AG04450 (cell line): ENCODE measurements at regions not wholly inside any gene's neighbourhood (a gene's known extent, or its start where the extent isn't known, plus 50 kb on each side); places are given as distances from the start of the nearest gene placed in this dataset.
A peak's percentile ranks its signal among the peaks of the same experiment; 100 is the strongest.
"Not testable (repeated sequence)": the region's sequence is repeated elsewhere in the genome, so short reads cannot be mapped to it uniquely, and the experiment has no call there.

Source experiments
- CTCF ChIA-PET: fragments of 300-600, 350-600 bp; formaldehyde crosslinking; extraction: SDS; loops from one replicate; lab custom pipeline; 2022; ENCODE audit warnings: antibody characterized with exemption, inconsistent platforms; lab: Charles Lee
- POLR2A ChIA-PET: fragments of 350-600 bp; formaldehyde crosslinking; extraction: SDS; loops from one replicate; lab custom pipeline; 2021; ENCODE audit warnings: antibody characterized with exemption, inconsistent platforms; lab: Yijun Ruan, JAX
- DNase-seq: peaks from one replicate; pipeline ENCODE4 v3.0.0-alpha.2; 2011; ENCODE audit warnings: low read depth, low spot score
- H3K27ac ChIP-seq: one replicate; pipeline ENCODE4 v1.5.1; 2012; ENCODE audit warnings: low read depth, low read length, control low read depth
- H3K27me3 ChIP-seq: one replicate; pipeline ENCODE4 v1.6.0; 2012; ENCODE audit warnings: low read length; ENCODE audit not compliant: control insufficient read depth, insufficient read depth
- H3K4me3 ChIP-seq: 2 replicates; pipeline ENCODE4 v1.5.1; 2011; ENCODE audit warnings: mild to moderate bottlenecking, low read depth, low read length, control low read depth
- H3K9me3 ChIP-seq: 2 replicates; pipeline ENCODE4 v1.5.1; 2012; ENCODE audit warnings: low read length; ENCODE audit not compliant: control insufficient read depth, insufficient read depth
- TF ChIP-seq, protein P1 (sequence below): IDR thresholded peaks from 2 replicates; pipeline ENCODE4 v1.5.1; 2011; ENCODE audit warnings: low read depth, low read length, control low read depth, inconsistent platforms

GRCh38 chr16:29192329-29193247 lies 207.7 kb downstream of the LAT start:
- Histone ChIP-seq H3K4me3 (no peak overlapping the region), H3K9me3 (no peaks in the 10 kb centered on the region), H3K27ac (no peak overlapping the region), H3K27me3 (no peaks in the 10 kb centered on the region)
- TF ChIP-seq, protein P1, sequence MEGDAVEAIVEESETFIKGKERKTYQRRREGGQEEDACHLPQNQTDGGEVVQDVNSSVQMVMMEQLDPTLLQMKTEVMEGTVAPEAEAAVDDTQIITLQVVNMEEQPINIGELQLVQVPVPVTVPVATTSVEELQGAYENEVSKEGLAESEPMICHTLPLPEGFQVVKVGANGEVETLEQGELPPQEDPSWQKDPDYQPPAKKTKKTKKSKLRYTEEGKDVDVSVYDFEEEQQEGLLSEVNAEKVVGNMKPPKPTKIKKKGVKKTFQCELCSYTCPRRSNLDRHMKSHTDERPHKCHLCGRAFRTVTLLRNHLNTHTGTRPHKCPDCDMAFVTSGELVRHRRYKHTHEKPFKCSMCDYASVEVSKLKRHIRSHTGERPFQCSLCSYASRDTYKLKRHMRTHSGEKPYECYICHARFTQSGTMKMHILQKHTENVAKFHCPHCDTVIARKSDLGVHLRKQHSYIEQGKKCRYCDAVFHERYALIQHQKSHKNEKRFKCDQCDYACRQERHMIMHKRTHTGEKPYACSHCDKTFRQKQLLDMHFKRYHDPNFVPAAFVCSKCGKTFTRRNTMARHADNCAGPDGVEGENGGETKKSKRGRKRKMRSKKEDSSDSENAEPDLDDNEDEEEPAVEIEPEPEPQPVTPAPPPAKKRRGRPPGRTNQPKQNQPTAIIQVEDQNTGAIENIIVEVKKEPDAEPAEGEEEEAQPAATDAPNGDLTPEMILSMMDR = 0 out of 2 replicates have a peak, but pooled peaks have one; percentile 10
- POLR2A ChIA-PET = no interaction called here
- no peak for DNase-seq
- CTCF ChIA-PET = no interaction called here

- DNase-seq, H3K27me3 ChIP-seq, CTCF ChIA-PET, POLR2A ChIA-PET, H3K4me3 ChIP-seq, H3K27ac ChIP-seq, H3K9me3 ChIP-seq: not testable (repeated sequence)
These were observed 206.9 kb downstream of the LAT start for GRCh38 chr16:29191636-29192180.

DNA sequence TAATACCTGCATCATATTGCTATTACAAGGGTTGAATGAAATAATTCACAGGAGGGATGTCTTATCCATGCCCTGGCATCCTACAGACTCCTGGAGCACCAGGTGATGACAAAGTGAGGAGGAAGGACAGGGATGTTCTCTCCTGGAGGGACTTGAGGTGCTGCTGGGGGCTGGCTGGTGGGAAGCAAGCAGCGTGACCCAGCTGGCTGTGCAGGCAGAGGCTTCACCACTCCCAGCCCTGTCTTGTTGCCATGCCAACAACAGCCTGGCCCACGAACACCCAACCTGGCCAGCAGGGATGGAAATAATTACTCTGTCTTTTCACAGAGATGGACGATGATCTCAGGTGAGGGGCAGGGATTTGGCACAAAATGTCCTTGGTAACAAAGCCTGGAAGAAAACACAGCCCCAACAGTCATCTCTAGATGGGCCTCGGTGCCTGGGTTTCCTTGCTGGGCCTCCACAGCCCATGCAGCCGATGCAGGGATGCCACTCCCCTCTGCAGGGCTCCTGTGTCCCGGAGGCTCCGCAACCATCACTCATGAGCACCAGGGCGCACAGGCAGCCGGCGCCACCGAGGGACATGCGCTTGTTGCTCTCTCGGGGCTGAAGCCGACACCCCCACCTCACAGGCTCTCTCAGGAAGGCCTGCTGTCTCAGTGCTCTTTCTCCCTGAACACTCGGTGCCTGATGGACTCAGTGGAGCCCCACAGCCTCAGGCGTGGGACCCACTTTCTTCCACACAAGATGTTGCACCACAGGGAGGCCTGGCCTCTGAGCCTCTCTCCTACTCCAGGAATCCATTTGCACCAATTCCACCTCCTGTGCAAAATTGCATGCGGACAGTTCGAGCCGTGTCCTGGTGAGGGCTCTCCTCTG lies 205.9 kb downstream of the LAT start:
- H3K27ac ChIP-seq, H3K9me3 ChIP-seq, H3K4me3 ChIP-seq, DNase-seq, POLR2A ChIA-PET, CTCF ChIA-PET, H3K27me3 ChIP-seq: not testable (repeated sequence)

DNA sequence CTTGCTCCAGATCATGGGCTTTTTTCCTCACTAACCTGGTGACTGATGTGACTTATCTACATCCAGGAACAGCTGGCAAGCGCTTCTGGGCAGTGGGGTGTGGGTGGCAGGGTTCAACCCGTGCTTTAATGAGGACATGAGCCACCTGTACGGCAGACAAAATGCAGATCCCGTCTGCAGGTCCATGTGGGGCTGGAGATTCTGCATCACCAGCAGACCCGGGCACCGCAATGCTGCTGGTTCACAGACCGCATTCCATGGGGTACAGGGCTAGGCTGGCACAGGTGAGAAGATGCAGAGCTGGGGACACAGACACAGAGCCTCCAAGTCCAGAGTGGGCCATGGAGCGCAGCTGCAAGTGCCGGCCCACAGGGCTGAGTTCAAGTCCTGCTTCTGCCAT lies 204.0 kb downstream of the LAT start:
- H3K27me3 ChIP-seq, H3K9me3 ChIP-seq, CTCF ChIA-PET, H3K27ac ChIP-seq, H3K4me3 ChIP-seq, DNase-seq, POLR2A ChIA-PET: not testable (repeated sequence)

- H3K27me3 ChIP-seq, H3K4me3 ChIP-seq, DNase-seq, H3K27ac ChIP-seq, H3K9me3 ChIP-seq, POLR2A ChIA-PET, CTCF ChIA-PET: not testable (repeated sequence)
These were observed 201.7 kb downstream of the LAT start for GRCh38 chr16:29186306-29187220.

DNA sequence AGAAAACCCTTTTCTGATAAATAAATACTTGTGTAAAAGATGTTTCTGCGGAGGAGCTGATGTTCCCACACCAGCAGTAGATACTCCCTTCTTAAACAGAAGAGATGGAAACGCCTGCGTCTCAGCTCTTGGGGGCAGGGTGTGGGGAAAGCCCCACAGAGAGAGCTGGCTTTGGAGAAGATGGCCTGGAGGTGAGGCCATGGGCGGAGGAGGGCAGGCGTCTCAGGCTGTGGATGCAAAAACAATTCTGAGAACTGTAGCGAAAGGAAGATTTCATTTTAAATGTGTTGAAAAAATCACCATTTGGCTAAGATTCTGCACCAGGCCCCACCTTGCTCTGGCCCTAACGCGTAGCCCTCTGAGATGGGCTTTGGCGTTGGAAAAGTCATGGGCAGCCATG lies 201.0 kb downstream of the LAT start:
- H3K27me3 ChIP-seq, CTCF ChIA-PET, H3K27ac ChIP-seq, DNase-seq, H3K4me3 ChIP-seq, POLR2A ChIA-PET, H3K9me3 ChIP-seq: not testable (repeated sequence)

- H3K27ac ChIP-seq = peak overlapping the region; percentile 52
- H3K9me3 ChIP-seq, POLR2A ChIA-PET, H3K4me3 ChIP-seq, CTCF ChIA-PET, H3K27me3 ChIP-seq: not testable (repeated sequence)
- DNase-seq = peak; percentile 23
These were observed 200.0 kb downstream of the LAT start for GRCh38 chr16:29184738-29185438.

DNA sequence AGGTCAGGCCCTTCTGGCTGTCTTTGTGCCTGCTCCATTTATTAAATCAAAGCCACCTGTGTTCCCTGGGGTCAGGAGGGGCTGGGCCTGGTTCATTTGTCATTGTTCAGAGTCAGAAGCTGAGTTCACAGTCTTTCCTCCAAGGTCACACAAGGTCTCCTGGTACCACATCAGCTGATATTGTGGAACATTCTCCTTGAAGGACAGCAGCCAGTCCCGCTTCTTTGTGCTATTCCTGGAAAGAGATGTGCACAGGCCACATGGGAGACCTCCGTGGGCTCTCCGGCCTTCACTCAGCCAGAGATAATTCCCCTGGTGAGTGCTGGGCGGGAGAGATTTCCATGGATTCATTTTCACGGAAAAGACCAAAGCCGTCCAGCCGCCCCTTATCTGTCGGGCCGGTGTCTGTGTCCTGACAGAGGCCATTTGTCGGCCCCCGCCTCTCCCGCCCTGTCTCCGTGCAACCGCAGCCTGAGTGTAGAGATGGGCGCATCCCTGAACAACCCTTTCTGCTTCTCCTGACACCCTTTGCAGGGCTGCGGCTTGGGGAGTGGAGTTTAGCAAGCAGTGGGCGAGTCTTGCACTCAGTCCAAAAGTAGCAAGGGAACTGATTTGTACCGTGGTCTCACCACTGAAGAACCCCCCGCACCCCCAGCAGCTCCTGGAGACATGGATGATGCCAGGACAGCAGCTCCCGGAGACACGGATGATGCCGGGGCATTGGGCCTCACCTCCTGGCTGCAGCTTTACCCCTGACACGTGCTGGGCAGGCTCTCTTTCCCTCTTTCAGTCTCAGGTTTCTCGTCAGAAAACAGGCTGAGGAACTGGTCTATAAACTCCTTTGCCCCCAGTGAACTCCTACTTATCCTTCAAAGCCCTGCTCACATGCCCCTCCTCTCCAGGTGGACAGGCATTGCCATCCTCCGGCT lies 198.4 kb downstream of the LAT start:
- DNase-seq, CTCF ChIA-PET: not testable (repeated sequence)

More for the DNA sequence above, 198.4 kb downstream of the LAT start:
- H3K4me3 ChIP-seq, POLR2A ChIA-PET, H3K9me3 ChIP-seq, H3K27me3 ChIP-seq, H3K27ac ChIP-seq: not testable (repeated sequence)
